Breast epithelium (tissue), 3 donors: ENCODE measurements at regions not wholly inside any gene's neighbourhood (a gene's known extent, or its start where the extent isn't known, plus 50 kb on each side); places are given as distances from the start of the nearest gene placed in this dataset.

Source experiments
- CTCF ChIP-seq, 3 donors: fragments of 450-650 bp; IDR thresholded peaks; one replicate each; pipeline ENCODE4 v1.5.1; 2016 to 2017; ENCODE audit warnings: antibody characterized with exemption in 3 of 3, mild to moderate bottlenecking in 3 of 3, moderate library complexity in 3 of 3
- POLR2A ChIP-seq: fragments of 450-650 bp; IDR thresholded peaks from one replicate; pipeline ENCODE4 v1.6.1; 2016; ENCODE audit warnings: antibody characterized with exemption, mild to moderate bottlenecking, moderate library complexity
- POLR2AphosphoS5 ChIP-seq, 3 donors: sonication (generic); formaldehyde crosslinking; IDR thresholded peaks; one replicate each; pipeline ENCODE4 v1.6.1; 2017; ENCODE audit warnings: antibody characterized with exemption in 3 of 3

DNA sequence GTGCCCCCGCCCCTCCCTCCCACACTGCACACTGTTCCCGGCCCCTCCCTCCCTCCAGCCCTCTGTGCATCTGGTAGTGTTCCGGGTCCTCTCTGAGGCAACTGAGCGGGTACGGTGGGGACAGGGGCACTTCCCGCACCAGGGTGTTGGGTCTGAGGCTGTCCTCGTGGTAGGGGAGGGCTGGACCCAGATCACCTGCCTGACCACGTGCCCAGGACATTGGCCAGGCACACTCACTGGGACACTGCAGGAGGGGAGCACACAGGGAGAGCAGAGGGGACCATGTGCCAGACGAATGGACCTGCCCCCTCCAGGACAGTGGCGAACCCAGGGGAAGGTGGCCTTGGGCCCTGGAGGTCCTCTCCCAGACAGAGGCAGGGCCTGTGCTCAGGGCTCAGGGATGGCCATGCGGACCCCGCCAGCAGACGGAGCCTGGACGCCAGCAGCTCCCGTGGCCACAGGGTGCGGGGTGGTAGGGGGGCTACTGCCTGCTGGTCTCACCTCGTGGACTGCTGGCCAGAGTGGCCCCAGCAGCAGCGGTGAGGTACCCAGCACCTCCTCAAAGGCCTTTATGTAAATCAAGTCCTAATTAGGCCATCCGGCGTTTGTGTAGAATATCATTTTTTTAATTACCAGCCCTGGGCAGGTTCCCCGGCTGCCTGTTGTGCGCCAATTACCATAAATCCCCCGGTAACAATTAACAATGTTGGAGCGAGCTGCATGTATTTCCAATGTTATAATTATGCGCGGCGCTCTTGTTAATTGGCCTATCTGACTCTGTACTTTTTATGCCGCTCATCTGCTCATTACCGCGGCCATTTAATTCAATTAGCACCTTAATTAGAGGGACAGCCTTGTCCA lies 106.9 kb downstream of the FAM53A start:
- no peak for TF ChIP-seq CTCF (IDR thresholded peaks at IDR 0.05)
- TF ChIP-seq POLR2AphosphoS5 (IDR thresholded peaks at IDR 0.05), result no peak
- no peak for TF ChIP-seq POLR2A
